Activated naive CD4-positive, alpha-beta T cell treated with anti-CD3 and anti-CD28 coated beads for 36 hours (primary cell): ENCODE measurements at regions not wholly inside any gene's neighbourhood (a gene's known extent, or its start where the extent isn't known, plus 50 kb on each side); places are given as distances from the start of the nearest gene placed in this dataset.

Source experiments
- CTCF ChIA-PET: fragments of 350-600 bp; sonication (Branson Sonifier 250); formaldehyde crosslinking; loops from one replicate; lab custom pipeline; 2021; ENCODE audit warnings: antibody characterized with exemption; lab: Charles Lee
- DNase-seq: peaks from one replicate; pipeline ENCODE4 v3.0.0-alpha.2; 2020
- H3K27ac Mint-ChIP-seq: one replicate; pipeline ENCODE4 v1.8.0; 2021; ENCODE audit warnings: mild to moderate bottlenecking, mixed read lengths
- H3K27me3 Mint-ChIP-seq: one replicate; pipeline ENCODE4 v1.8.0; 2021; ENCODE audit warnings: low read depth, mixed read lengths
- H3K36me3 Mint-ChIP-seq: one replicate; pipeline ENCODE4 v1.8.0; 2021; ENCODE audit warnings: low read depth, mixed read lengths
- H3K4me1 Mint-ChIP-seq: one replicate; pipeline ENCODE4 v1.8.0; 2021; ENCODE audit warnings: low read depth, mixed read lengths
- H3K4me3 Mint-ChIP-seq: one replicate; pipeline ENCODE4 v1.8.0; 2021; ENCODE audit warnings: mild to moderate bottlenecking, moderate library complexity, mixed read lengths
- H3K9me3 Mint-ChIP-seq: one replicate; pipeline ENCODE4 v1.8.0; 2021; ENCODE audit warnings: mixed read lengths
- intact Hi-C: fragments of 100-400 bp; cut with micrococcal nuclease; formaldehyde crosslinking; loops from one replicate; pipeline ENCODE4 v1.15.1; 2023

- peaks cover 6% of the 10 kb centered on the region for H3K27me3 Mint-ChIP-seq
- H3K9me3 Mint-ChIP-seq, result no peaks in the 10 kb centered on the region
- CTCF ChIA-PET, result no interaction called here
- intact Hi-C loops, result no loop called here
- H3K36me3 Mint-ChIP-seq, result no peaks in the 10 kb centered on the region
- no peak overlapping the region for H3K4me3 Mint-ChIP-seq
- no peak overlapping the region for H3K27ac Mint-ChIP-seq
- DNase-seq, result no peak
- H3K4me1 Mint-ChIP-seq, result no peaks in the 10 kb centered on the region
Measured at GRCh38 chr2:204343685-204344084, 201.6 kb upstream of the PARD3B start.

DNA sequence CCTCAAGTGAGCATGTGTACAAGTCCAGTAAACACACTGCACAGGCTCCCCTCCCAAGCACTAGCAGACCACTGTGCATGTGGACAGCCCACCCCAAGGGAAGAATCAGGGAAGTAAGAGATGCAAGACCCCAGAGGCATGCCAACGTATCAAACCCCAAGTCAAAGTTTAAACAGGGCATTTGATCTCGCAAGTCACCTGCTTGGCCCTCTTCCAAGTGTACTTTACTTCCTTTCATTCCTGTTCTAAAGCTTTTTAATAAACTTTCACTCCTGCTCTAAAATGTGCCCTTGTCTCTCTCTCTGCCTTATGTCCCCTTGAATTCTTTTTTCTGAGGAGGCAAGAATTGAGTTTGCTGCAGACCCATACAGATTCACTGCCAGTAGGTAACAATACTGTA is 201.2 kb upstream of the PARD3B start:
- Mint-ChIP-seq H3K27me3 (peaks cover 6% of the 10 kb centered on the region), H3K4me3 (no peak overlapping the region), H3K9me3 (no peaks in the 10 kb centered on the region), H3K4me1 (no peaks in the 10 kb centered on the region), H3K27ac (no peak overlapping the region), H3K36me3 (no peaks in the 10 kb centered on the region)
- CTCF ChIA-PET, result no interaction called here
- intact Hi-C loops, result no loop called here
- DNase-seq, result no peak

DNA sequence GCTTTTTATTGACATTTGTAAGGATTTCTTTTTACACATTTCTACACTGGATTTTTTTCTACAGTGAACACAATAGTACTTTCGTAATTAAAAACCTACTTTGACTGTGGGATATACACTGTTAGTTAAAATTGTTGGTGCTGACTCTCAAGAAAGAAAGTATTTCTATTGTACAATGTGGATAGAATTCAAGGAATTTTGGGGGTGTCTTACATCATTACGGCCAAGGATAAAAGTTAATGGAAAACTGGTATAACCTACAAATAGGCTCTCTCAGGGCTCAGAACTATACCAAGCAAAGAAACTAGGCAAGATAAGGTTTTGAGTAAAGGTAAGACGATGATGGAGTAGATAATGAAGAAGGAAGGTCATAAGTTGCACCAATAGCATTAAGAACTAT is 198.4 kb upstream of the PARD3B start:
- no peak overlapping the region for H3K4me3 Mint-ChIP-seq
- H3K27me3 Mint-ChIP-seq, result peaks cover 8% of the 10 kb centered on the region
- no peaks in the 10 kb centered on the region for H3K9me3 Mint-ChIP-seq
- H3K4me1 Mint-ChIP-seq, result no peaks in the 10 kb centered on the region
- CTCF ChIA-PET, result no interaction called here
- no peak for DNase-seq
- no peaks in the 10 kb centered on the region for H3K36me3 Mint-ChIP-seq
- intact Hi-C loops, result no loop called here
- no peak overlapping the region for H3K27ac Mint-ChIP-seq

DNA sequence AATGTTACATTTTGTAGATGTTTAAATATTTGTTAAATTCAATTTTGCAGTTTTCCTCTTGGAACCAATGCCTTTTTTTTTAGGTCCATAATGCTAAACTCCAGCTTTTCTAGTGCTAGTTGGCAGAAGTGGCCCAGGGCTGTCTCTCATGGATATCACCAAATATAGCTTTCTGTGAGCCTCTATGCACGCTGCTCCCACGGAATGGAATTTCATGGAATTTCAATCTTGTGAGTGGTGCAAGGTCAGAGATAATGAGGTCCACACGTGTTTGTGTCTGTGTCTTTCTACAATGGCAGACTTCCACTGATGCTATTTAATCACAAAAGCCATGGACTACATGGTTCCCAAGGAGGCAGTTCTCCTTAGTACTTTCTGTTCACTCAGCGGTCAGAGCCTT is 191.5 kb upstream of the PARD3B start:
- CTCF ChIA-PET, result no interaction called here
- Mint-ChIP-seq H3K4me1 (no peaks in the 10 kb centered on the region), H3K4me3 (no peak overlapping the region), H3K27ac (no peak overlapping the region), H3K27me3 (peaks cover 13% of the 10 kb centered on the region), H3K36me3 (no peaks in the 10 kb centered on the region), H3K9me3 (no peaks in the 10 kb centered on the region)
- intact Hi-C loops, result no loop called here
- no peak for DNase-seq

GRCh38 chr2:204354442-204354856 is 190.8 kb upstream of the PARD3B start:
- CTCF ChIA-PET, result no interaction called here
- intact Hi-C loops, result no loop called here
- H3K4me3 Mint-ChIP-seq, result no peak overlapping the region

GRCh38 chr2:204355688-204356087 is 189.6 kb upstream of the PARD3B start:
- Mint-ChIP-seq H3K9me3 (no peaks in the 10 kb centered on the region), H3K36me3 (no peaks in the 10 kb centered on the region), H3K27me3 (peaks cover 10% of the 10 kb centered on the region), H3K4me1 (no peaks in the 10 kb centered on the region), H3K4me3 (no peak overlapping the region), H3K27ac (no peak overlapping the region)
- CTCF ChIA-PET, result no interaction called here
- no peak for DNase-seq
- intact Hi-C loops, result no loop called here

More at GRCh38 chr2:204354442-204354856, 190.8 kb upstream of the PARD3B start:
- Mint-ChIP-seq H3K27ac (no peak overlapping the region), H3K36me3 (no peaks in the 10 kb centered on the region), H3K27me3 (peaks cover 13% of the 10 kb centered on the region), H3K9me3 (no peaks in the 10 kb centered on the region), H3K4me1 (no peaks in the 10 kb centered on the region)
- DNase-seq, result no peak

- Mint-ChIP-seq H3K27me3 (peaks cover 15% of the 10 kb centered on the region), H3K4me3 (no peak overlapping the region), H3K4me1 (no peaks in the 10 kb centered on the region), H3K36me3 (no peaks in the 10 kb centered on the region), H3K9me3 (no peaks in the 10 kb centered on the region), H3K27ac (no peak overlapping the region)
- CTCF ChIA-PET, result no interaction called here
- intact Hi-C loops, result no loop called here
- DNase-seq, result no peak
Measured at GRCh38 chr2:204356151-204356641, 189.1 kb upstream of the PARD3B start.

DNA sequence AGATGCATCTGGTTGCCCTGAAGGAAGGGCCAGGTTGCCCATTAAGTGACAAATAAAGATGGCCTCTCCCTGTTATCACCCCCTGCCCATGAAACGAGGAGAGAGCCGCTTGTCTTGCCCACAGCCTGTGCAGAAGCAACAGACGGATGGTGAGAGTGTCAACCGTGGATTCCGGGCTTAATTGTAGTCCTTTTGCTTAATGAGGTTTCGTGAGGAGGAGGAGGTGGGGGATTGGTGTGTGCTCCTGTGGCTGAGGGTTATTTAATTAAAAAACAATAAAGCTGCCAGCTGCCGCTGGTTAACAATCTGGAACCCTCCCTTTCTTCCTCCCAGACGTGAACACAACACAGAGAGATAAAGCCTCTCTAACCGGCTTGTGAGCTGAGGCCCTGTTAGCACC is 188.0 kb upstream of the PARD3B start:
- H3K27me3 Mint-ChIP-seq, result peaks cover 17% of the 10 kb centered on the region
- H3K36me3 Mint-ChIP-seq, result no peaks in the 10 kb centered on the region
- no peak for DNase-seq
- H3K9me3 Mint-ChIP-seq, result no peaks in the 10 kb centered on the region
- intact Hi-C loops, result no loop called here
- CTCF ChIA-PET, result no interaction called here
- no peak overlapping the region for H3K4me3 Mint-ChIP-seq
- H3K4me1 Mint-ChIP-seq, result no peaks in the 10 kb centered on the region
- no peak overlapping the region for H3K27ac Mint-ChIP-seq

GRCh38 chr2:204359076-204359475 is 186.2 kb upstream of the PARD3B start:
- CTCF ChIA-PET, result no interaction called here
- Mint-ChIP-seq H3K4me1 (no peaks in the 10 kb centered on the region), H3K27ac (no peak overlapping the region), H3K4me3 (no peak overlapping the region), H3K9me3 (no peaks in the 10 kb centered on the region), H3K36me3 (no peaks in the 10 kb centered on the region), H3K27me3 (peaks cover 14% of the 10 kb centered on the region)
- intact Hi-C loops, result no loop called here
- DNase-seq, result no peak

DNA sequence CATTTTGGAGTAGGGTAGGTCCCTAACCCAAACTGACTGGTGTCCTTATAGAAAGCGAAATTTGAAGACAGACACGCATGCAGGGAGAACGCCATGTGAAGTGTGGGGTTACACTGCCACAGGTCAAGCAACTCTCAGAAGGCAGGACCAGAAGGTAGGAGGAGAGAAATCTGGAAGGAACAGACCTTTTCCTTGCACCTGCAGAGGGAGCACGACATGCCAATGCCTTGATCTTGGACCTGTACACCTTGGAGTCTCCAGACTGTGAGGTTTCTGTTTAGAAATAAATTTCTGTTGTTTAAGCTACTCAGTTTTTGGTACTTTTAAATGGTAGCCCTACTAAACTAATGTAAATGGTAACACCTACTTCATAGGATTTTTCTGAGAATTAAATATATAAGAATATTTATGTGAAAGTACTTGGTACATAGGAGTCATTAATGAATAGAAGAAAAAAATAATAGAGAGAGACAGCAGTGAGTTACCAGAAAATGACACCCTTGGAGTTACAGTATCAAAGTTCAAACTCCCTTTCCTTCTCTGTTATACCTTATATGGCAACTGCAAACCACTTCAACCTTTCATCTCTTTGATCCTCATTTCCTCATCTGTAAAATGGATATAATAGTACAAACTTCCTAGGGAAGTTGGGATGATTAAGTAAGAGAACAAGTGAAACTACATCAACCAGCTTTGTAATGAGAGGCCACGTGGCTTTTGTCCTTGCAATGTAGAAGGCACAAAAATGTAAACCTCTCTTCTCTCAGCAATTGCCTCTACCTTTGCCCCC is 184.9 kb upstream of the PARD3B start:
- Mint-ChIP-seq H3K9me3 (no peaks in the 10 kb centered on the region), H3K27me3 (peaks cover 18% of the 10 kb centered on the region), H3K27ac (no peak overlapping the region), H3K36me3 (no peaks in the 10 kb centered on the region), H3K4me3 (no peak overlapping the region), H3K4me1 (no peaks in the 10 kb centered on the region)
- CTCF ChIA-PET, result no interaction called here
- intact Hi-C loops, result no loop called here
- DNase-seq, result no peak

- H3K27me3 Mint-ChIP-seq, result peaks cover 14% of the 10 kb centered on the region
- H3K4me1 Mint-ChIP-seq, result no peaks in the 10 kb centered on the region
- no peak for DNase-seq
- CTCF ChIA-PET, result interaction anchor here (0.6 kb wide), 1 partner anchor 930 kb away, joined by 3 read pairs; no protein-coding TSS in a partner anchor
- H3K9me3 Mint-ChIP-seq, result no peaks in the 10 kb centered on the region
- intact Hi-C loops, result no loop called here
- H3K27ac Mint-ChIP-seq, result no peak overlapping the region
- H3K36me3 Mint-ChIP-seq, result no peaks in the 10 kb centered on the region
- H3K4me3 Mint-ChIP-seq, result no peak overlapping the region
Measured at GRCh38 chr2:204361738-204362137, 183.5 kb upstream of the PARD3B start.

GRCh38 chr2:204362581-204362980 is 182.7 kb upstream of the PARD3B start:
- intact Hi-C loops, result no loop called here

DNA sequence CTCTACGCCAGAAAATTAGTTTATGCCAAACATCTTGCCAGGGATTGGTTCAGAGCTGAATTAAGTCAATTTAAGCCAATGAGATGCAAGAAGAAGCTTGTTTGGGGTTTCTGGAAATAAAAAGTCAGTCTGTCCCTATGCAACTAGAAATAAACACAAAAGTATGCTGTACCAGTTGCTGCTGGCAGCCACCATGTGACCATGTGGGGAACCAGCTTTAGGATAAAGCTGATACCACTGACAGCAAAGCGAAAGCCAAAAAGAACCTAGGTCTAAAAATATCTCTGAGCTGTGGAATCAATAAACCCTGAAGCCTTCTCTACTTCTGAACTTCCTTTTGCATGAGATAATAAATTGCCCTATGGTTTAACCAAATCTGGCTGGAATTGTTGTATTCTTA is 181.8 kb upstream of the PARD3B start:
- DNase-seq, result no peak
- Mint-ChIP-seq H3K27me3 (peaks cover 17% of the 10 kb centered on the region), H3K4me3 (no peak overlapping the region), H3K36me3 (no peaks in the 10 kb centered on the region), H3K9me3 (no peaks in the 10 kb centered on the region), H3K4me1 (no peaks in the 10 kb centered on the region), H3K27ac (no peak overlapping the region)
- CTCF ChIA-PET, result interaction anchor here (0.7 to 1.3 kb wide), 2 partner anchors 9 to 212 kb away, joined by 4 read pairs; no protein-coding TSS in a partner anchor
- intact Hi-C loops, result no loop called here

More at GRCh38 chr2:204362581-204362980, 182.7 kb upstream of the PARD3B start:
- DNase-seq, result no peak
- CTCF ChIA-PET, result interaction anchor here (1.3 kb wide), 1 partner anchor 10 kb away, joined by 4 read pairs; no protein-coding TSS in a partner anchor
- no peak overlapping the region for H3K4me3 Mint-ChIP-seq
- H3K27ac Mint-ChIP-seq, result no peak overlapping the region
- no peaks in the 10 kb centered on the region for H3K36me3 Mint-ChIP-seq
- H3K4me1 Mint-ChIP-seq, result no peaks in the 10 kb centered on the region
- no peaks in the 10 kb centered on the region for H3K9me3 Mint-ChIP-seq
- peaks cover 17% of the 10 kb centered on the region for H3K27me3 Mint-ChIP-seq
